GM12875 (cell line): ENCODE measurements at regions not wholly inside any gene's neighbourhood (a gene's known extent, or its start where the extent isn't known, plus 50 kb on each side); places are given as distances from the start of the nearest gene placed in this dataset.

Source experiments
- H3K4me3 ChIP-seq: one replicate; pipeline ENCODE4 v1.5.1; 2011; ENCODE audit warnings: low read depth, low read length, control low read depth
- CTCF ChIP-seq: IDR thresholded peaks from 2 replicates; pipeline ENCODE4 v1.5.1; 2011; ENCODE audit warnings: low read depth, mild to moderate bottlenecking, control low read depth, inconsistent platforms, low read length, moderate library complexity, borderline replicate concordance; ENCODE audit not compliant: insufficient read depth

GRCh38 chr4:155530290-155530689, 136.4 kb upstream of the GUCY1A1 start:
- H3K4me3 ChIP-seq, result no peak overlapping the region
- TF ChIP-seq CTCF, result no peak

- H3K4me3 ChIP-seq, result no peak overlapping the region
Measured at GRCh38 chr4:155529716-155530115, 136.9 kb upstream of the GUCY1A1 start.

GRCh38 chr4:155529272-155529671, 137.4 kb upstream of the GUCY1A1 start:
- no peak overlapping the region for H3K4me3 ChIP-seq
- 0 out of 2 replicates have a peak, but pooled peaks have one; percentile 5 for TF ChIP-seq CTCF

More at GRCh38 chr4:155529716-155530115, 136.9 kb upstream of the GUCY1A1 start:
- no peak for TF ChIP-seq CTCF

- H3K4me3 ChIP-seq, result no peak overlapping the region
- TF ChIP-seq CTCF, result no peak
Measured at GRCh38 chr4:155526452-155527169, 140.0 kb upstream of the GUCY1A1 start.

GRCh38 chr4:155524926-155525455, 141.7 kb upstream of the GUCY1A1 start:
- no peak for TF ChIP-seq CTCF
- no peak overlapping the region for H3K4me3 ChIP-seq

- no peak for TF ChIP-seq CTCF
Measured at GRCh38 chr4:155523358-155523757, 143.3 kb upstream of the GUCY1A1 start.

GRCh38 chr4:155522201-155522600, 144.4 kb upstream of the GUCY1A1 start:
- no peak overlapping the region for H3K4me3 ChIP-seq
- TF ChIP-seq CTCF, result no peak

More at GRCh38 chr4:155523358-155523757, 143.3 kb upstream of the GUCY1A1 start:
- H3K4me3 ChIP-seq, result no peak overlapping the region
